ENCODE measurements at regions not wholly inside any gene's neighbourhood (a gene's known extent, or its start where the extent isn't known, plus 50 kb on each side); places are given as distances from the start of the nearest gene placed in this dataset.

GRCh38 chr3:64392001-64392400 lies 166.7 kb upstream of the PRICKLE2 start:
- WGBS, 3 donors = 69 to 72% (median 69%) methylated on average over 6 of the region's 6 CpGs
- no peaks in the 10 kb centered on the region for H3K27me3 ChIP-seq (ENCODE audit: insufficient read depth in 3 of 3, low read length in 2 of 3)
- no peak for ATAC-seq
- no peak for TF ChIP-seq CTCF (IDR thresholded peaks at IDR 0.05)
- intact Hi-C loops (cut with DNase I) = no loop called here
- H3K9me3 ChIP-seq = no peaks in the 10 kb centered on the region
- no peaks in the 10 kb centered on the region for H3K36me3 ChIP-seq (ENCODE audit: insufficient read depth in 1 of 2, low read depth in 1 of 2)
- no peak for DNase-seq
- H3K4me1 ChIP-seq = no peaks in the 10 kb centered on the region
- no peak overlapping the region for H3K4me3 ChIP-seq
- no peak overlapping the region for H3K27ac ChIP-seq

- no peaks in the 10 kb centered on the region for H3K4me1 ChIP-seq
- no peak overlapping the region for H3K27ac ChIP-seq
- DNase-seq = no peak
- no peak for ATAC-seq
- no peaks in the 10 kb centered on the region for H3K36me3 ChIP-seq (ENCODE audit: insufficient read depth in 1 of 2, low read depth in 1 of 2)
- no peaks in the 10 kb centered on the region for H3K9me3 ChIP-seq
- no peak overlapping the region for H3K4me3 ChIP-seq
- TF ChIP-seq CTCF (IDR thresholded peaks at IDR 0.05) = no peak
- no peaks in the 10 kb centered on the region for H3K27me3 ChIP-seq (ENCODE audit: insufficient read depth in 3 of 3, low read length in 2 of 3)
- intact Hi-C loops (cut with DNase I) = no loop called here
Observed at GRCh38 chr3:64390893-64391292, 165.6 kb upstream of the PRICKLE2 start.

GRCh38 chr3:64388886-64389285 lies 163.6 kb upstream of the PRICKLE2 start:
- intact Hi-C loops (cut with DNase I) = no loop called here
- ATAC-seq (no peak), DNase-seq (no peak)
- Histone ChIP-seq H3K4me1 (no peaks in the 10 kb centered on the region), H3K27ac (no peak overlapping the region), H3K9me3 (no peaks in the 10 kb centered on the region), H3K4me3 (no peak overlapping the region), H3K27me3 (ENCODE audit: insufficient read depth in 3 of 3, low read length in 2 of 3) (no peaks in the 10 kb centered on the region), H3K36me3 (ENCODE audit: insufficient read depth in 1 of 2, low read depth in 1 of 2) (no peaks in the 10 kb centered on the region)
- TF ChIP-seq CTCF (IDR thresholded peaks at IDR 0.05) = no peak
- 70 to 86% (median 73%) methylated on average over 4 of the region's 4 CpGs for WGBS, 3 donors

- Histone ChIP-seq H3K27ac (no peak overlapping the region), H3K4me3 (no peak overlapping the region), H3K27me3 (ENCODE audit: insufficient read depth in 3 of 3, low read length in 2 of 3) (no peaks in the 10 kb centered on the region), H3K9me3 (no peaks in the 10 kb centered on the region), H3K36me3 (ENCODE audit: insufficient read depth in 1 of 2, low read depth in 1 of 2) (no peaks in the 10 kb centered on the region), H3K4me1 (no peaks in the 10 kb centered on the region)
- 85 to 89% (median 86%) methylated on average over 4 of the region's 4 CpGs for WGBS, 3 donors
- DNase-seq (no peak), ATAC-seq (no peak)
- no peak for TF ChIP-seq CTCF (IDR thresholded peaks at IDR 0.05)
- intact Hi-C loops (cut with DNase I) = no loop called here
Observed at GRCh38 chr3:64387688-64388087, 162.4 kb upstream of the PRICKLE2 start.

GRCh38 chr3:64385277-64385676 lies 160.0 kb upstream of the PRICKLE2 start:
- WGBS, 3 donors = 85 to 86% (median 86%) methylated on average over 5 of the region's 5 CpGs
- Histone ChIP-seq H3K9me3 (no peaks in the 10 kb centered on the region), H3K4me1 (no peaks in the 10 kb centered on the region), H3K27me3 (ENCODE audit: insufficient read depth in 3 of 3, low read length in 2 of 3) (no peaks in the 10 kb centered on the region), H3K27ac (no peak overlapping the region), H3K36me3 (ENCODE audit: insufficient read depth in 1 of 2, low read depth in 1 of 2) (no peaks in the 10 kb centered on the region), H3K4me3 (no peak overlapping the region)
- intact Hi-C loops (cut with DNase I) = no loop called here
- TF ChIP-seq CTCF (IDR thresholded peaks at IDR 0.05) = no peak
- DNase-seq (no peak), ATAC-seq (no peak)
